ENCODE measurements at regions not wholly inside any gene's neighbourhood (a gene's known extent, or its start where the extent isn't known, plus 50 kb on each side); places are given as distances from the start of the nearest gene placed in this dataset.

- TF ChIP-seq CTCF (IDR thresholded peaks at IDR 0.05; ENCODE audit: control extremely low read depth in 1 of 3, insufficient read depth in 1 of 3, low read depth in 1 of 3, low read length in 3 of 3) (no peak), PHF8 (conservative IDR thresholded peaks at IDR 0.05; ENCODE audit: low read depth, low read length) (no peak), ZNF274 (IDR thresholded peaks at IDR 0.05; ENCODE audit: borderline replicate concordance, extremely low read depth, low read length) (no peak), HDAC6 (IDR thresholded peaks at IDR 0.05; ENCODE audit: low read depth, low read length) (no peak), CEBPB (IDR thresholded peaks at IDR 0.05; ENCODE audit: low read depth, low read length) (no peak), EZH2 (IDR thresholded peaks at IDR 0.05; ENCODE audit: low read depth, low read length, severe bottlenecking) (no peak)
Observed at GRCh38 chr2:122795763-122796162, 1040.3 kb downstream of the TSN start.
